DND-41 (cell line): ENCODE measurements at regions not wholly inside any gene's neighbourhood (a gene's known extent, or its start where the extent isn't known, plus 50 kb on each side); places are given as distances from the start of the nearest gene placed in this dataset.
"Not testable (repeated sequence)": the region's sequence is repeated elsewhere in the genome, so short reads cannot be mapped to it uniquely, and the experiment has no call there.

ENCODE experiments used
- EZH2 ChIP-seq: IDR thresholded peaks from 3 replicates; pipeline ENCODE4 v1.6.1; 2012; ENCODE audit warnings: borderline replicate concordance, low read depth, mild to moderate bottlenecking, moderate library complexity, low read length, inconsistent platforms; ENCODE audit not compliant: severe bottlenecking
- TF ChIP-seq, protein P1 (sequence below): IDR thresholded peaks from 2 replicates; pipeline ENCODE4 v1.5.1; 2012; ENCODE audit warnings: borderline replicate concordance, low read length, moderate library complexity, mild to moderate bottlenecking; ENCODE audit not compliant: poor library complexity, severe bottlenecking; ENCODE audit errors: extremely low read depth

DNA sequence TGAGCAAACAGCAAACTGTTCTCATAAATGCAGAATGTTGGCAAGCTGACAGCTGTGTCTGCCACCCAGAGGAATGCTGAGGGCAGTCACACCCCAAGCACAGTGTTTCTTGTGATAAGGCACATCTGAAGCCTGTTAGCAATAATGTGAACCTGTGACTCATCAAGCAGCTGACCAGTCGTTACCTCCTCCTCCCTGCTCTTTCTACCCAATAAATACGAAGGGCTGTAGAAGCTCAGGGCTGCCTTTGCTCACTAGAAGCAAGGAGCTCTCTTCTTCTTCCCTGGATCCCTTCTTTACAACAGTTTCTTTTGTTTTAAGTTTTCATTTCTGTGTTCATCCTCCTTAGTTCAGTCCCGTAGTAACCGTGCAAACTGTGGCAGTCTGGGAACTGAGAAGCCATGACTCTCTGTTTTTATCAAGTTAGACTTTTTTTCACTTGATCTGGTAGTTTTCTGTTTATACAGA is 160.3 kb upstream of the ZNF184 start:
- TF ChIP-seq, protein P1, sequence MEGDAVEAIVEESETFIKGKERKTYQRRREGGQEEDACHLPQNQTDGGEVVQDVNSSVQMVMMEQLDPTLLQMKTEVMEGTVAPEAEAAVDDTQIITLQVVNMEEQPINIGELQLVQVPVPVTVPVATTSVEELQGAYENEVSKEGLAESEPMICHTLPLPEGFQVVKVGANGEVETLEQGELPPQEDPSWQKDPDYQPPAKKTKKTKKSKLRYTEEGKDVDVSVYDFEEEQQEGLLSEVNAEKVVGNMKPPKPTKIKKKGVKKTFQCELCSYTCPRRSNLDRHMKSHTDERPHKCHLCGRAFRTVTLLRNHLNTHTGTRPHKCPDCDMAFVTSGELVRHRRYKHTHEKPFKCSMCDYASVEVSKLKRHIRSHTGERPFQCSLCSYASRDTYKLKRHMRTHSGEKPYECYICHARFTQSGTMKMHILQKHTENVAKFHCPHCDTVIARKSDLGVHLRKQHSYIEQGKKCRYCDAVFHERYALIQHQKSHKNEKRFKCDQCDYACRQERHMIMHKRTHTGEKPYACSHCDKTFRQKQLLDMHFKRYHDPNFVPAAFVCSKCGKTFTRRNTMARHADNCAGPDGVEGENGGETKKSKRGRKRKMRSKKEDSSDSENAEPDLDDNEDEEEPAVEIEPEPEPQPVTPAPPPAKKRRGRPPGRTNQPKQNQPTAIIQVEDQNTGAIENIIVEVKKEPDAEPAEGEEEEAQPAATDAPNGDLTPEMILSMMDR, result not testable (repeated sequence)
- not testable (repeated sequence) for TF ChIP-seq EZH2
